GM19463 (cell line): ENCODE measurements at regions not wholly inside any gene's neighbourhood (a gene's known extent, or its start where the extent isn't known, plus 50 kb on each side); places are given as distances from the start of the nearest gene placed in this dataset.
"Not testable (repeated sequence)": the region's sequence is repeated elsewhere in the genome, so short reads cannot be mapped to it uniquely, and the experiment has no call there.

Experiments
- ATAC-seq: cut with Tn5 transposase; IDR thresholded peaks from one replicate; pipeline ENCODE4 v1.9.1; 2021; ENCODE audit warnings: mild to moderate bottlenecking, moderate library complexity; ENCODE audit not compliant: unreplicated experiment

- no peak for ATAC-seq
Observed at GRCh38 chr7:33776788-33777187, 128.6 kb upstream of the BMPER start.

GRCh38 chr7:33778195-33778594, 127.1 kb upstream of the BMPER start:
- no peak for ATAC-seq

GRCh38 chr7:33779216-33779615, 126.1 kb upstream of the BMPER start:
- ATAC-seq = no peak

GRCh38 chr7:33781167-33781566, 124.2 kb upstream of the BMPER start:
- no peak for ATAC-seq

GRCh38 chr7:33781796-33782195, 123.5 kb upstream of the BMPER start:
- no peak for ATAC-seq

- ATAC-seq = no peak
Observed at GRCh38 chr7:33784000-33784399, 121.3 kb upstream of the BMPER start.

GRCh38 chr7:33788531-33788930, 116.8 kb upstream of the BMPER start:
- no peak for ATAC-seq

GRCh38 chr7:33789871-33790630, 115.3 kb upstream of the BMPER start:
- no peak for ATAC-seq

GRCh38 chr7:33790746-33791145, 114.6 kb upstream of the BMPER start:
- ATAC-seq = no peak

GRCh38 chr7:33792041-33792440, 113.3 kb upstream of the BMPER start:
- no peak for ATAC-seq

GRCh38 chr7:33792547-33793105, 112.7 kb upstream of the BMPER start:
- ATAC-seq = no peak

- no peak for ATAC-seq
Observed at GRCh38 chr7:33793616-33794015, 111.7 kb upstream of the BMPER start.

GRCh38 chr7:33794419-33794818, 110.9 kb upstream of the BMPER start:
- no peak for ATAC-seq

GRCh38 chr7:33794959-33795358, 110.4 kb upstream of the BMPER start:
- no peak for ATAC-seq

- no peak for ATAC-seq
Observed at GRCh38 chr7:33796538-33796937, 108.8 kb upstream of the BMPER start.

- not testable (repeated sequence) for ATAC-seq
Observed at GRCh38 chr7:33797512-33797911, 107.8 kb upstream of the BMPER start.

GRCh38 chr7:33798686-33799325, 106.5 kb upstream of the BMPER start:
- ATAC-seq = no peak

- ATAC-seq = no peak
Observed at GRCh38 chr7:33799766-33800165, 105.6 kb upstream of the BMPER start.

GRCh38 chr7:33802600-33802999, 102.7 kb upstream of the BMPER start:
- ATAC-seq = no peak

- ATAC-seq = no peak
Observed at GRCh38 chr7:33804140-33804660, 101.1 kb upstream of the BMPER start.

GRCh38 chr7:33805630-33806233, 99.6 kb upstream of the BMPER start:
- ATAC-seq = no peak
